HG03457 (cell line): ENCODE measurements at regions not wholly inside any gene's neighbourhood (a gene's known extent, or its start where the extent isn't known, plus 50 kb on each side); places are given as distances from the start of the nearest gene placed in this dataset.

Source experiments
- ATAC-seq: cut with Tn5 transposase; IDR thresholded peaks from one replicate; pipeline ENCODE4 v1.9.1; 2021; ENCODE audit warnings: moderate number of reproducible peaks; ENCODE audit not compliant: unreplicated experiment

DNA sequence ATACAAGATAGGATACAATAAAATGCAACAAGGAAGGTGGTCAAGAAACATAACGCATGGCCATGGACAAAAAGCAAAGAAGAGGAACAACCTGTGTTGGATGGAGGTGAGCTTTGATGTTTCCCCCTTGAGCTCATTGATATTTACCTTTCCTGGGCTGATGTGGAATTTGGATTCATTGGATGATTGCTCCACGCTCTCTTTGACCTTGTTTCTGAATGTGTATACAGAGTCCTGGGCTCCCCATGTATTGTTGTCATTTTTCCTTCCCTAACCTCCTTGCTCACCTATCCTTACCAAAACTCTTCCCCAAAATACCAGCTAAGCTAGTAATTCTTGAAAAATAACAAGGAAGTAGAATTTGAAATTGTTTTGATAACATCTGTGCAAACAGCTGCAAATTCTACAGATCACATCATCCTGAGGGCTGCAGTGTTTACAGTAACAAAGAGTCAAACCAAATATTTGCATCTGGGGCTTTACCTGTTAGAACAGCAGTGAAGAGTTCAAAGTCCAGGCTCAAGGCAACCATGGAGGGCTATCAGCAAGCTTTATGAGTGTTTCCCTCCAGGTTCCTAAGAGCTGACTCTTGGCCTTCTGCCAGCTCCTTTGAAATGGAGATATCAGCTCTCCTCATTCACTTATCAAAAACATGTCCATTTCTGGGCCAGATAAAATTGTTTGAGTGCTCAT is 214.3 kb upstream of the MARCKS start:
- peak; percentile 95 for ATAC-seq

DNA sequence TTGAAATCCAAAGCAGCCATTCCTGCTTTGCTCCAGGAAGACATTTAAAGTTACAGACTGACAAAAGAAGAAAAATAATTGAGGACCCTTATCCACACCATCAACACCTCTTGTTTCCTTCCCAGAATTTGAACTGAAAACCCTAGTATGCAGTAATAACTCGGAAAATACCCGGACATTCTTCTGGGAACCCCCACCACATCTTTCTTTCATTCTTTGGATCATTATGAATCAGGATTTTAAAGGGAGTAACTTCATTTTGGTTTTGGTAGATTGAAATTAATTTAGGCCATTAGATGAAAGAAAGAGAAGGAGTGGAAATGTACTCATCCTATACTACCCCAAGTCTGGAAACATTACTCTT is 213.8 kb upstream of the MARCKS start:
- no peak for ATAC-seq

DNA sequence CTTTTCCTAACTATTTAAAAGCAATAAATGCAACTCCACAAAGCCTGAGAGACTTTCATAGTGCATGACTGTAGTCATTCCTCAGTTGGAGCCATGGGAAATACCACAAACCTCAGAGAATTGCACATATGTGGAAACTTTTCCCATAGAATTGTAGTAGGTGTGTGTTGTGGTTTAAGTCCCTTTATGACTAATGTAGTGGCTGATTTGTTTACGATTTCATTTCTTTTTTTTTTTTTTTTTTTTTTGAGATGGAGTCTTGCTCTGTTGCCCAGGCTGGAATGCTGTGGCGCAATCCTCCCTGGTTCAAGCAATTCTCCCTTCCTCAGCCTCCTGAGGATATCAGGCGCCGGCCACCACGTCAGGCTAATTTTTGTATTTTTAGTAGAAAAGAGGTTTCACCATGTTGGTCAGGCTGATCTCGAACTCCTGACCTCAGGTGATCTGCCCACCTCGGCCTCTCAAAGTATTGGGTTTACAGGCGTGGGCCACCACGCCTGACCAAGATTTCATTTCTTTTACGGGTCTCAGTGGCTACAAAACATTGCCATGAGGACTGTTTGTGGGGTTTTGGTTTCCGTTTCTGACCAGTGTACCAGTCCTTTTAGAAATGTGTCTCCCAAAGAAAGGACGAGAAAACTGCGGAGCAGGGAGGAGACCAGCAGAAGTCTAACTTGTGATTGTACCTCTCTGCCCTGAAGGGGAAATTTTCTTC is 212.1 kb upstream of the MARCKS start:
- ATAC-seq: no peak

DNA sequence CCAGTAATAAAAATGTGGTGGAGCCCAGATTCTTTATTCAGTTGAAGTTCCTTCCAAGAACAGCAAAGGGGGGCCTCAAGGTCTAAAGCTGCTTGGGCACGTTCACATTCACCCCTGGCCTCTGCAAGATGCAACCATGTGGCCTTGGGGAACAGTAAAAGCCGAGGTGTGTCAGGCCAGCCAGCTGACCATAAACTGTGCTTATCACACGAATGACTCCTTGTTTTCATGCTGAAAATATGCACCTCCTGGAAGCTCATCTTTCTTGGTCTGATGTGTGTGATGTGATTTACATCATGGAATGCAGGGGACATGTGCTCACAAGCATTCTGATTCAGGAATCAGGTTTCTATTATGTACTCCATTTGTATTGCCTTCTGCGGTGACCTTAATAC is 211.6 kb upstream of the MARCKS start:
- ATAC-seq: no peak

DNA sequence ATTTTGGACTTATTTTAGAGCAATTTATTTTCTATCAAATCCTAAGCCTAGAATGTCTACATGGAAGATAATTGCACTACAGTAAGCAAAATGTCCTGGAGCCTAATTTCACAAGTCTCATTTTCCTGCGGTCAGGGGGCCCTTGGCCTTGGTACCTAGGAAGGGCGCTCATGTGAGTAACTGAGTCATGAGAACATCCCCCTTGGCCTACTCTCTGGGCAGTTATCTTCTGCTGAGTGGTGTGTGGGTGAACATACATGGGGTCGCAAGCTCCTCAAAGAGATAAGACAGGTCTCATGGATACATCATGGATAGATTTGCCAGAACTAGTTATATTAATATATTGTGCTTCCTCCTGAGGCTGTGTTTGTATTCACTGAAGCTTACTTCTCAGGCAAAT is 211.2 kb upstream of the MARCKS start:
- no peak for ATAC-seq

DNA sequence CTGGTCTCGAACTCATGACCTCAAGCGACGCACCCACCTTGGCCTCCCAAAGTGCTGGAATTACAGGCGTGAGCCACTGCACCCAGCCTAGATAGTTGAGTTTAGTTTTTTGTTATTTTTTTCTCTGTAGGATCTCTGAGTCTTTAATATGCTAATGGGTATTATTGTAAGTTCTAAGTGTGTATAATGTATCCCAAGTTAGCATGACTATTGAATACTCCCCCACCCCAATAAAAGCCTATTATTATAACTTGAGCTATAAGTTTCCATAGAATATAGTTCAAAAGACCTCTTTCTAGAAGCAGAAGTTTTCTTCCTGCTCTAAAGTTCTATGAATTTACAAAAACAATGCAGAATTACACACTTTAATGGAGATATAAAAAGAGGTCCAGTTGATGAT is 210.4 kb upstream of the MARCKS start:
- no peak for ATAC-seq

DNA sequence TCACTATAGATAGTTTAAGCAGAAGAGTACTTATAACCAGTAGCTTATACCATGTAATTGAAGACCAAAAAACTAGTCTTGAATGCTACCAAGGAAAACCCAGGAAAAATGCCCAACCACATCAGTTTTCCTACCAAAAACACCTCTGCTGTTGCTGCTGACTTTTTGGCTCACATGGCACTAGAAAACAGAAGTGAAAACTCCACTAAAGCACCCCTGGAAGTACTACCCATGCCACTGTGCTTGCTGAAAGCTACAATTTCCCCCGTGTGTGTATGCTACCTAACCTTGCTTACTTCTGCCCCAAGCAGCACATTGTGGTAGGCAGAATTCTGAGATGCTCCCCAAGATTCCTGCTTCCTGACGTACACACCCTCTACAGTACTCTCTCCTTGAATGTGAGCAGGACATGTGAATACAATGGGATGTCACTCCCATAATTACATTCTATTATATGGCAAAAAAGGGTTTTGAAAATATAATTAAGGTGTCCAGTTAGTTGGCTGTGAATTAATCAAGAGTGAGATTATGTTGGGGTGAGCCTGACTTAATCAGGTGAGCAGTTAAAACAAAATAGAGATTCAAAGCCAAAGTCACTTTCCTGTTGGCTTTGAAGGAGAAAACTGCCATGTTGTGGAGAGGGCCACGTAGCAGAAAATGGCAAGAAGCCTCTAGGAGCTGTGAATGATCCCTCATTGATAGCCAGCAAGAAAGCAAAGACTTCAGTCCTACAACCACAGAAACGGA is 209.8 kb upstream of the MARCKS start:
- peak; percentile 33 for ATAC-seq

DNA sequence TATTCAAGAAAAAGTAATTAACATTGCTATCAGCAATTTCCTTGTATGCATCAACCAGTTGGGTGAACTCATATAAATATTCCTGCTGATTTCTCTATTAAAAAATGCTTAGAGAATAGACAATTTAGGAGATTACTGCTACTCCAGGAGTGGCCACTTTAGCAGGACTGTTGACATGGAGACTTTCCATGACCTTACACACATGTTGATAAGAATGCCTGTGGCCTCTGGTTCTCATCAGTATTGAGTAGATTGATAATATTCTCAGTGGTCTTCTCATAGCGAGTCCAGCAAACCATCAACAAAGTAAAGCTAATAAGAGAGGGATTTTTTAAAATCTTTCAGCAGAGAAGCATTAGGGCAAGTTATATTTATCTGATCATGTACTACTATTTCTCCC is 208.4 kb upstream of the MARCKS start:
- ATAC-seq: no peak

DNA sequence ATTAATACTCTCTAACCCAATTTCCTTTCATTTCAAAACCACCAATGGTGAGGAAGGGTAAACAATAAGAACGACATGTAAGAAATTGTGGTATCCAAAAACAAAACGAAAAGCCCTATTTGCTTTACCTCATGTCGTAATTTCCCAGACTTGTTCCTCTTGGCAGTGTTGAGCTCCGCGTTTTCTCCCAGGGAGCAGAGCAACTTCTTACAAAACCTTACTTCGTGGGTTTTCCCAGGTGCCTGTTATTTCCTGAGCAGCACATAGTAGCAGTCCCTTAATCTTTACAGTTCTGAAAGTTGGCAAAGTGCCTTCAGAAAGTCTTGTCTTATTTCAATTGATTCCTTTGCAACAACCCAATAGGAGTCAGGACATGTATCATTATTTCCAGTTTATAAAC is 207.9 kb upstream of the MARCKS start:
- no peak for ATAC-seq

DNA sequence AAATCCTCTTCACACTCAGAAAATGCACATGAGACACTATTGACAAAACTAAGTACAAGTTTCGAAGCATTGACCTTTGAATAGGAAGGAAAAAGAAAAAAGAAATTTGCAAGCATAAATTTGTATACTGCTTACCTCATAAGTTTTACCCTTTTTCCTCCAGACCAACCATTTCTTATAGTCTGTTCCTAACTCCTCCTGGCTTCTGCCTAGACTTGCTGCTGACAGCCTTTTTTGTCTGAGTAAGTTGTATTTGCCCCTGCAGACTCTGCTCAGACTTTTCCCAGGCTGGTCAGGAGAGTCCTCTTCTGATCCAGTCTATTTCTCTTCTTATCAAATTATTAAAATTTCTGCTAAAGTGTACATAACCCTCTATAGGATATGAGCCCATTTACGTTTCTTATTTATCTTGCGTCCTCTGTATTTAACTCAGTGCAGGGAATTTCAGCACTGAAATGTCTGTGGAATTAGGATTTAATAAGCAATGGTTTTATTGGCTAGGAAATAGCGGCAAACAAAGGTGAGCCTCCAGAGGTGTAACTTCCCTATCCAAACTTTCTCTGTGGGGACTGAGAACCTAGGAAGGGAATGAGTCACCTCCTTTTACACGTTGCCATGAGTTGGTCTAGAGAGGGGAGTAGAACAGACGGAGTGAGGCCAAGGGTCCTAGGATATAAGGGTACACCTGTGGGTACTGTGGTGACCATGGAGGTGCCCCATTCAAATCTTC is 207.1 kb upstream of the MARCKS start:
- no peak for ATAC-seq

DNA sequence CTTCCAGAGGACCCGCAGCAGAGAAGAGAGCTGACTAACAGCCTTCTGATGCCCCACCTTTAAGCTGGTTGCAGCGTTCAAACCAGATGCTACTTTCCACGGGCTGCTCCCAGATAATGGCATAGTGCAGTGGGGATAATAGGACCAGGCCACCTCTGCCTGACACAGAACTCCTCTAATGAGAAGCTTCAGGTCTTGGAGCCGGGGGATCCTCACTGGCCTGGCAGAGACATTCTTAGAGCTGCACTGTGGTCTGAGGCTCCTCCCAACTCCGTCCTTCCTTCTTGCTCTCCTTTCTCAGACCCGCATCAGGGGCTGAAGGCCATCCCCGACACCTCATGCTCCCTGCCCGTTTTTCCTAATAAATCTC is 206.6 kb upstream of the MARCKS start:
- ATAC-seq: no peak

DNA sequence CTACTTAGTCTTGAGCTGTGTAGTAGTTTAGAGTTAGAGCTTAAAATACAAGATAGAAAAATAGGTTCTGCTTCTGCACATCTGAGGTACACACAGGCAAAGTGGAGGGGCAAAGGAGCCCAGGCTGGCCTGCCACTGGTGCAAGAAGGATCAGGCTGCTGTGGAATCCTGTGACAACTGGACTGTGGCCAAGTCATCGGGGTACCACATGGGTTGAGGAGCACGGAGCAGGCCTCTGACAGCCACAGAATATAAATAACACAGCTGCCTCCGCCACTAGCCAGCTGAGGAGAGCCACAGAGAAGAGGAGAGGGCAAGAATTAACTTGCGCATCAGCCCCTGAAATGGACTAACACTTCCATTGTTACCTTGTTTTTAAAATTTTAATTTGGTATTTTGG is 206.0 kb upstream of the MARCKS start:
- no peak for ATAC-seq

DNA sequence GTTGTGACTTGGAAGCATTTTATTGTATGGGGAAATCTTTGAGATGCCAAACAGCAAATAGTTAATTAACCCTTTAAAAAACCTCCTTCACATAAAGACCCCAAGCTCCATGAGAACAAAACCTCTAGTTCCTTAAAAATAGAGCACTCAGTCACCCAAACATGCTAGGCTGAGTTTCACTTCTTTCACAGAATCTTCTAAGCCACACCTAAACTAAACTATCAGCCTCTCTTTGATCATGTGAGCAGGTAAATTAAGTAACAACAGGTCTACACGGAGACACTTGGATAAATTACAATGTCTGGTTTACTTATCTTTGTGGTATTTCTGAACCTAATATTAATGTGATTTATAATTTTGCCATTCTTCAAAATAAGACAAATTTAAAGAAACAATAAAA is 205.2 kb upstream of the MARCKS start:
- ATAC-seq: no peak

DNA sequence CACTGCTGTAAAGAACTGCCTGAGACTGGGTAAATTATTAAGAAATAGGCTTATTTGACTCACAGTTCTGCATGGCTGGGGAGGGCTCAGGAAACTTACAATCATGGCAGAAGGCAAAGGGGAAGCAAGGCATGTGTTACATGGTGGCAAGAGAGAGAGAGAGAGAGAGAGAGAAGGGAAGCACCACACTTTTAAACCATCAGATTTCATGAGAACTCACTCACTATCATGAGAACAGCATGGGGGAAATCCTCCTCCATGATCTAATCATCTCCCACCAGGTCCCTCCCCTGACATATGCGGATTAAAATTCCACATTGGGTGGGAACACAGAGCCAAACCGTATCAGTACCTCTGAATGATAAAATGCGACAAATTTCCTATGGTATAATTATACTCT is 203.9 kb upstream of the MARCKS start:
- ATAC-seq: no peak

DNA sequence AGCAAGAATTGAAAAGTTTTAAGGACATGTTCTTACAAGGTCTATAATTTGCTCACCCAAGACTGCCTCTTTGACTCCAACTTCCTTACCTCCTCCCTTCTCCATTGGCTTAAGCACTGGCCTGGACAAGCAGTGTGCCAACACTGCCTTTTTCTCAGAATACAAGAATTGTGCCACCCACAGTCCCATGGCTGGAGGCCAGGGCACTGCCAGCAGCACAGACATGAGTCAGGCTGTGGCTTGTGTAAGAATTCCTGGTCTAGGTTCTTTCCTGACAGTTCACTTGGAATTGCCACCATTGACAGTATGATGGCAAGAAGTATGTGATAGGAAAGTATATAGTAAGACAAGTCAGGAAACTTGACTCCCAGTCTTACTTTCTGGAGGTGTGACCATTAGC is 202.7 kb upstream of the MARCKS start:
- ATAC-seq: no peak

DNA sequence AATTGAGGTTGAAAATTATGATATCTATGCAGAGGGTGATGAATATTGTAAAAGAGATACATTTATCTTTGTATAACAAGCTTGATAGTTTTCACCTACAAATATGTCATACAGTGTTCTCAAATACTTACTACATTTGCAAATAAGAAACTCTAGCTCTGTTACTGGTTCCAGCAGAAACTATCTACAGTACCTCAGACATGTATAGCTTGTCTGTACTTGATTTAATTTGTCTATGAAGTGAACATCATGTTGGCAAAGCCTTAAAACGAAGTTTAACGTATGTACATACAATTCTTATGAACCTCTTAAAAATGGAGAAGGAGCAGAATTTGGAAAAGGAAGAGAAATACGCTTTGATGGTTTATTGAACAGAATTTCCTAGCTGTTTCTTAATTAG is 201.4 kb upstream of the MARCKS start:
- no peak for ATAC-seq

DNA sequence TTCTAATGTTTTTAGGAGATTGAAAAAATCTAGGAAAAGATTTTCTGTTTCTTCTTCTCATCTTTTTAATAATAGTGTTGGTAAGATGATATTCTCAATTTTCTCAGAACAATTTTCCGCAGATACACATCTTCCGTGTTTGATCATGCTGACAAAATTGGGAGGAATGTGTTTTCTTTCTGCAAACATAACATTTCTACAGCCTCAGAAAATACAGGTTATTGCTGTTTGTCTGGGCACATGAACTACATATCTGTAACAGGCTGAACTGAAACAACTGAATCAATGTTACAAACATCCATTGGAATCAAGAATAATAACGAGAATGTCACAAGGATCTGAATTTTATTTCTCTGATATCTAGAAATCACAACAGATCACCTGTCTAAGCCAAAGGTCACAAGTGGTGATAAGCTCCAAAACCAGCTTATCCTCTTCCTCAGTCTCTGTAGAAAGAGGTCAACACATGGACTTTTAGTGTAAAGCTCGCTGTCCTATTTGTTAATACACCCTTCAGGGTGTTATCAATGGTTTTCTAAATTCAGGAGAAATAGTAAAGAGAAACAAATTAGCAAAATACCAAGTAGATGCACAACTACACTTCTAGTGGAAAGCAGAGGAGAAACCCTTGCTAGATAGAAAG is 197.3 kb upstream of the MARCKS start:
- ATAC-seq: no peak

DNA sequence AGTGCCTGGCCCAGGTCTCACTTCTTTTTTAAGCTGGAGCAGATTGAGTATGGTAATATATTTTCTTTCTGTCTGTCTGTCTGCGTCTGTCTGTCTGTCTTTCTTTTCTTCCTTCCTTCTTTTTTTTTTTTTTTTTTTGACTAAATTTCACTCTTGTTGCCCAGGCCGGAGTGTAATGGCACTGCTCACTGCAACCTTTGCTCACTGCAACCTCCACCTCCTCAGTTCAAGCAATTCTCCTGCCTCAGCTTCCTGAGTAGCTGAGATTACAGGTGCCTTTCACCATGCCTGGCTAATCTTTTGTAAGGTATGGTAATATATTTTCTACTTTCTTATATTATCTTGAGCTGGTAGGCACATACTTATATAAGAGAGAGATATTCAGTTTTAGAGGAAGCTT is 196.3 kb upstream of the MARCKS start:
- ATAC-seq: no peak

DNA sequence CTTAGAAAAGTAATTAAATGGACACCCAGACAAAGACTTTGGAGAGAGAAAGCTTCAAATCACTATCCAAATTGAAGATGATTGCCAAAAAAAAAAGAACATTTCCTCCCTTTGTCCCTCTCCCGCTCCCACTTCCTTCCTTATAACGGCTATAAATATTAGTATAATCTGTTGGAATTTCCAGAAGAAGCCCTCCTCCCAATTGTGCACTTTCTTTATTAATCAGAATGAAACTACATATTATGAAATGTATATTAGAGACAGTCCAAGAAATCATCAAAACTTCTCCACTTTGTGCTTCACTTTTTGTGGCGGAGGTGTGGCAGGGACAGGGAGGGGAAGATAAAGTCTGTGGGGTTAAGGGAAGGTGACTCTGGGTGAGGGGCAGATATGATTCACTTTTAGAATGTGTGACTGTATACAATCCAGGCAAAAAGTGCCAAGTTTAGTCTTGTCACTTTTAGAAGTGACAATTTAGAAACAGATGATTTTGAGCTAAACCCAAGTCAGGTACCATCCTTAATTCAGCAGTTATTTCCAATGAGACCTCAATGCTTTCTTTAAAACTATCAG is 195.0 kb upstream of the MARCKS start:
- no peak for ATAC-seq

DNA sequence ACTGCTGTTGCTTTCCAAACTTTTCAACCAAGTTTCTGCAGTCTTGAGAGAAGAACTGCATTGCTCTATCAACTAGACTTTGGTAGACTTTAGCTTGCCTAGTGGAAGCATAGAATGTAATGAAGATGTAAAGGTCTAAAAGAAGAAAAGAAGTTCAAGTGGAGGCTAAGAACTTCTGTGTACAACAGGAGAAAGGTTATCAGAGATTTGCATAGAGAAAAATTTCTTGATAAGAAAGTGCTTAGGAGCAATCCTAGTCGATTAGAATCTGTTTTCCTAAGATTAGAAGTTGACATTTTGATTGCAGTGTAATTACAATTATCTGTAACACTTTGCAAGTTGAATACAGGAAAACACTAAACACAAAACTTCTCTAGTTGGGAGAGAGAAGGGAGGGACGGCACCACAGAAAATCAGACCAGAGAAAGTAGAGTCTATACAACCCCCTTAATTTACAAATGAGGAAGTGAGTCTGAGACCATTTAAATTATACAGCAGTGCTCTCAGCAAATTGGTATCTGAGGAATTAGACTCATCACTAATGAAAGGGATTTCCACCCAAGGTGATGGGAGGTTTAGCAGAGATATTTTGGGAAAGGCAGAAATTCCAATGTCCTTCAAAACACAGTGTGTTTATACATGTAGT is 194.3 kb upstream of the MARCKS start:
- no peak for ATAC-seq
